GM12874 (cell line): ENCODE measurements at regions not wholly inside any gene's neighbourhood (a gene's known extent, or its start where the extent isn't known, plus 50 kb on each side); places are given as distances from the start of the nearest gene placed in this dataset.

Source experiments
- CTCF ChIP-seq: IDR thresholded peaks from 2 replicates; pipeline ENCODE4 v1.5.1; 2011; ENCODE audit warnings: low read depth, mild to moderate bottlenecking, control low read depth, low read length, moderate library complexity; ENCODE audit not compliant: insufficient read depth

- no peak for TF ChIP-seq CTCF
These were observed 74.4 kb upstream of the SOX11 start for GRCh38 chr2:5617796-5618195.

- TF ChIP-seq CTCF, result no peak
These were observed 73.9 kb upstream of the SOX11 start for GRCh38 chr2:5618271-5618670.
